H1 (cell line): ENCODE measurements at regions not wholly inside any gene's neighbourhood (a gene's known extent, or its start where the extent isn't known, plus 50 kb on each side); places are given as distances from the start of the nearest gene placed in this dataset.

Experiments used
- CREB1 ChIP-seq: IDR thresholded peaks from 2 replicates; pipeline ENCODE4 v1.6.1; 2012; ENCODE audit warnings: inconsistent platforms
- SIN3A ChIP-seq, 2 experiments: IDR thresholded peaks in 1 of 2; conservative IDR thresholded peaks in 1 of 2; 2 replicates each; pipeline ENCODE4 v1.6.1; 2011 to 2012; ENCODE audit warnings: low read length in 2 of 2, improper control_type of control experiment in 1 of 2, low read depth in 1 of 2, mild to moderate bottlenecking in 1 of 2
- SP2 ChIP-seq: IDR thresholded peaks from 2 replicates; pipeline ENCODE4 v1.6.1; 2012; ENCODE audit warnings: mild to moderate bottlenecking, low read length, inconsistent platforms
- TF ChIP-seq, protein P1 (sequence below): fragments of 300-600 bp; sonication (generic); IDR thresholded peaks from 2 replicates; pipeline ENCODE4 v1.7.1; 2012; ENCODE audit warnings: low read length, moderate library complexity, mild to moderate bottlenecking, inconsistent platforms; ENCODE audit not compliant: insufficient replicate concordance

GRCh38 chr4:179843370-179843769 is 2399.8 kb upstream of the TENM3 start (continued):
- TF ChIP-seq, protein P1, sequence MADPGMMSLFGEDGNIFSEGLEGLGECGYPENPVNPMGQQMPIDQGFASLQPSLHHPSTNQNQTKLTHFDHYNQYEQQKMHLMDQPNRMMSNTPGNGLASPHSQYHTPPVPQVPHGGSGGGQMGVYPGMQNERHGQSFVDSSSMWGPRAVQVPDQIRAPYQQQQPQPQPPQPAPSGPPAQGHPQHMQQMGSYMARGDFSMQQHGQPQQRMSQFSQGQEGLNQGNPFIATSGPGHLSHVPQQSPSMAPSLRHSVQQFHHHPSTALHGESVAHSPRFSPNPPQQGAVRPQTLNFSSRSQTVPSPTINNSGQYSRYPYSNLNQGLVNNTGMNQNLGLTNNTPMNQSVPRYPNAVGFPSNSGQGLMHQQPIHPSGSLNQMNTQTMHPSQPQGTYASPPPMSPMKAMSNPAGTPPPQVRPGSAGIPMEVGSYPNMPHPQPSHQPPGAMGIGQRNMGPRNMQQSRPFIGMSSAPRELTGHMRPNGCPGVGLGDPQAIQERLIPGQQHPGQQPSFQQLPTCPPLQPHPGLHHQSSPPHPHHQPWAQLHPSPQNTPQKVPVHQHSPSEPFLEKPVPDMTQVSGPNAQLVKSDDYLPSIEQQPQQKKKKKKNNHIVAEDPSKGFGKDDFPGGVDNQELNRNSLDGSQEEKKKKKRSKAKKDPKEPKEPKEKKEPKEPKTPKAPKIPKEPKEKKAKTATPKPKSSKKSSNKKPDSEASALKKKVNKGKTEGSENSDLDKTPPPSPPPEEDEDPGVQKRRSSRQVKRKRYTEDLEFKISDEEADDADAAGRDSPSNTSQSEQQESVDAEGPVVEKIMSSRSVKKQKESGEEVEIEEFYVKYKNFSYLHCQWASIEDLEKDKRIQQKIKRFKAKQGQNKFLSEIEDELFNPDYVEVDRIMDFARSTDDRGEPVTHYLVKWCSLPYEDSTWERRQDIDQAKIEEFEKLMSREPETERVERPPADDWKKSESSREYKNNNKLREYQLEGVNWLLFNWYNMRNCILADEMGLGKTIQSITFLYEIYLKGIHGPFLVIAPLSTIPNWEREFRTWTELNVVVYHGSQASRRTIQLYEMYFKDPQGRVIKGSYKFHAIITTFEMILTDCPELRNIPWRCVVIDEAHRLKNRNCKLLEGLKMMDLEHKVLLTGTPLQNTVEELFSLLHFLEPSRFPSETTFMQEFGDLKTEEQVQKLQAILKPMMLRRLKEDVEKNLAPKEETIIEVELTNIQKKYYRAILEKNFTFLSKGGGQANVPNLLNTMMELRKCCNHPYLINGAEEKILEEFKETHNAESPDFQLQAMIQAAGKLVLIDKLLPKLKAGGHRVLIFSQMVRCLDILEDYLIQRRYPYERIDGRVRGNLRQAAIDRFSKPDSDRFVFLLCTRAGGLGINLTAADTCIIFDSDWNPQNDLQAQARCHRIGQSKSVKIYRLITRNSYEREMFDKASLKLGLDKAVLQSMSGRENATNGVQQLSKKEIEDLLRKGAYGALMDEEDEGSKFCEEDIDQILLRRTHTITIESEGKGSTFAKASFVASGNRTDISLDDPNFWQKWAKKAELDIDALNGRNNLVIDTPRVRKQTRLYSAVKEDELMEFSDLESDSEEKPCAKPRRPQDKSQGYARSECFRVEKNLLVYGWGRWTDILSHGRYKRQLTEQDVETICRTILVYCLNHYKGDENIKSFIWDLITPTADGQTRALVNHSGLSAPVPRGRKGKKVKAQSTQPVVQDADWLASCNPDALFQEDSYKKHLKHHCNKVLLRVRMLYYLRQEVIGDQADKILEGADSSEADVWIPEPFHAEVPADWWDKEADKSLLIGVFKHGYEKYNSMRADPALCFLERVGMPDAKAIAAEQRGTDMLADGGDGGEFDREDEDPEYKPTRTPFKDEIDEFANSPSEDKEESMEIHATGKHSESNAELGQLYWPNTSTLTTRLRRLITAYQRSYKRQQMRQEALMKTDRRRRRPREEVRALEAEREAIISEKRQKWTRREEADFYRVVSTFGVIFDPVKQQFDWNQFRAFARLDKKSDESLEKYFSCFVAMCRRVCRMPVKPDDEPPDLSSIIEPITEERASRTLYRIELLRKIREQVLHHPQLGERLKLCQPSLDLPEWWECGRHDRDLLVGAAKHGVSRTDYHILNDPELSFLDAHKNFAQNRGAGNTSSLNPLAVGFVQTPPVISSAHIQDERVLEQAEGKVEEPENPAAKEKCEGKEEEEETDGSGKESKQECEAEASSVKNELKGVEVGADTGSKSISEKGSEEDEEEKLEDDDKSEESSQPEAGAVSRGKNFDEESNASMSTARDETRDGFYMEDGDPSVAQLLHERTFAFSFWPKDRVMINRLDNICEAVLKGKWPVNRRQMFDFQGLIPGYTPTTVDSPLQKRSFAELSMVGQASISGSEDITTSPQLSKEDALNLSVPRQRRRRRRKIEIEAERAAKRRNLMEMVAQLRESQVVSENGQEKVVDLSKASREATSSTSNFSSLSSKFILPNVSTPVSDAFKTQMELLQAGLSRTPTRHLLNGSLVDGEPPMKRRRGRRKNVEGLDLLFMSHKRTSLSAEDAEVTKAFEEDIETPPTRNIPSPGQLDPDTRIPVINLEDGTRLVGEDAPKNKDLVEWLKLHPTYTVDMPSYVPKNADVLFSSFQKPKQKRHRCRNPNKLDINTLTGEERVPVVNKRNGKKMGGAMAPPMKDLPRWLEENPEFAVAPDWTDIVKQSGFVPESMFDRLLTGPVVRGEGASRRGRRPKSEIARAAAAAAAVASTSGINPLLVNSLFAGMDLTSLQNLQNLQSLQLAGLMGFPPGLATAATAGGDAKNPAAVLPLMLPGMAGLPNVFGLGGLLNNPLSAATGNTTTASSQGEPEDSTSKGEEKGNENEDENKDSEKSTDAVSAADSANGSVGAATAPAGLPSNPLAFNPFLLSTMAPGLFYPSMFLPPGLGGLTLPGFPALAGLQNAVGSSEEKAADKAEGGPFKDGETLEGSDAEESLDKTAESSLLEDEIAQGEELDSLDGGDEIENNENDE: no peak
- TF ChIP-seq SP2 (no peak), SIN3A (conservative IDR thresholded peaks at IDR 0.05 in 1 of 2, IDR thresholded peaks at IDR 0.05 in 1 of 2; ENCODE audit: low read depth in 1 of 2, low read length in 2 of 2) (no peak), CREB1 (no peak)
